Gastroesophageal sphincter (tissue), 3 donors: ENCODE measurements at regions not wholly inside any gene's neighbourhood (a gene's known extent, or its start where the extent isn't known, plus 50 kb on each side); places are given as distances from the start of the nearest gene placed in this dataset.

Source experiments
- EP300 ChIP-seq: sonication (generic); formaldehyde crosslinking; IDR thresholded peaks from one replicate; pipeline ENCODE4 v1.6.1; 2017; ENCODE audit warnings: antibody characterized with exemption, mild to moderate bottlenecking
- POLR2A ChIP-seq, 2 donors: fragments of 450-650 bp; IDR thresholded peaks; one replicate each; pipeline ENCODE4 v1.6.1; 2017; ENCODE audit warnings: antibody characterized with exemption in 2 of 2, mild to moderate bottlenecking in 2 of 2, moderate library complexity in 1 of 2
- POLR2AphosphoS5 ChIP-seq: sonication (generic); formaldehyde crosslinking; IDR thresholded peaks from one replicate; pipeline ENCODE4 v1.6.1; 2017; ENCODE audit warnings: antibody characterized with exemption
- TF ChIP-seq, protein P1 (sequence below), 4 experiments: fragments of 200-600 bp in 2 of 4; fragments of 450-650 bp in 2 of 4; sonication (generic) in 1 of 4; IDR thresholded peaks; one replicate each; pipeline ENCODE4 v1.5.1; 2017 to 2019; ENCODE audit warnings: antibody characterized with exemption in 4 of 4, mild to moderate bottlenecking in 2 of 4, moderate library complexity in 2 of 4

DNA sequence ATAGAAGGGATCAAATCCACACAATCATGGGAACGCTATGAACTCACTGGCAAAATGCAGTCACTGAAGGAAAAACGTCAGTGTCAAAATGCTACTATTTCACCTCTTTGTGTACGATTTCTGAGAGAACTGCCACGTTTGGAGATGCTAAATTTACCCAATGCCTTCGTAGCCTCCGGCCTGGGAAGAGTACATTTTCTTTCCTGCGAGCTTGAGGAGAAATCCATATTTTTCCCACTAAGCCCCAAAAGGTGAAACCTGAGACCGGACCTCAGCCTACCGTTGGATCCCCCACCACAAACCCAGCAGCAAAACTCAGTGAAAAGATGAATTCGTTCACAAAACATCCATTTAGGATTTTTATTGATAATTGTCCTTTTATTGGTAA, 131.7 kb downstream of the GPX5 start:
- TF ChIP-seq POLR2AphosphoS5 (no peak), EP300 (no peak), POLR2A (IDR thresholded peaks at IDR 0.05) (no peak)
- TF ChIP-seq, protein P1, sequence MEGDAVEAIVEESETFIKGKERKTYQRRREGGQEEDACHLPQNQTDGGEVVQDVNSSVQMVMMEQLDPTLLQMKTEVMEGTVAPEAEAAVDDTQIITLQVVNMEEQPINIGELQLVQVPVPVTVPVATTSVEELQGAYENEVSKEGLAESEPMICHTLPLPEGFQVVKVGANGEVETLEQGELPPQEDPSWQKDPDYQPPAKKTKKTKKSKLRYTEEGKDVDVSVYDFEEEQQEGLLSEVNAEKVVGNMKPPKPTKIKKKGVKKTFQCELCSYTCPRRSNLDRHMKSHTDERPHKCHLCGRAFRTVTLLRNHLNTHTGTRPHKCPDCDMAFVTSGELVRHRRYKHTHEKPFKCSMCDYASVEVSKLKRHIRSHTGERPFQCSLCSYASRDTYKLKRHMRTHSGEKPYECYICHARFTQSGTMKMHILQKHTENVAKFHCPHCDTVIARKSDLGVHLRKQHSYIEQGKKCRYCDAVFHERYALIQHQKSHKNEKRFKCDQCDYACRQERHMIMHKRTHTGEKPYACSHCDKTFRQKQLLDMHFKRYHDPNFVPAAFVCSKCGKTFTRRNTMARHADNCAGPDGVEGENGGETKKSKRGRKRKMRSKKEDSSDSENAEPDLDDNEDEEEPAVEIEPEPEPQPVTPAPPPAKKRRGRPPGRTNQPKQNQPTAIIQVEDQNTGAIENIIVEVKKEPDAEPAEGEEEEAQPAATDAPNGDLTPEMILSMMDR (IDR thresholded peaks at IDR 0.05), result no peak
